Fibroblast of villous mesenchyme (primary cell): ENCODE measurements at regions not wholly inside any gene's neighbourhood (a gene's known extent, or its start where the extent isn't known, plus 50 kb on each side); places are given as distances from the start of the nearest gene placed in this dataset.
"Not testable (repeated sequence)": the region's sequence is repeated elsewhere in the genome, so short reads cannot be mapped to it uniquely, and the experiment has no call there.

ENCODE experiments used
- DNase-seq: peaks from one replicate; pipeline ENCODE4 v3.0.0-alpha.2; 2010; ENCODE audit warnings: low read depth
- H3K4me3 ChIP-seq: 2 replicates; pipeline ENCODE4 v1.5.1; 2011; ENCODE audit warnings: low read depth, mild to moderate bottlenecking, low read length
- CTCF ChIP-seq: IDR thresholded peaks from 2 replicates; pipeline ENCODE4 v1.5.1; 2012; ENCODE audit warnings: low read depth, mild to moderate bottlenecking, low read length; ENCODE audit not compliant: insufficient read depth

GRCh38 chr5:57429513-57430120 lies 53.0 kb downstream of the ACTBL2 start:
- H3K4me3 ChIP-seq, result no peak overlapping the region
- DNase-seq, result no peak

GRCh38 chr5:57429021-57429420 lies 53.6 kb downstream of the ACTBL2 start:
- not testable (repeated sequence) for DNase-seq, H3K4me3 ChIP-seq

More at GRCh38 chr5:57429513-57430120, 53.0 kb downstream of the ACTBL2 start:
- TF ChIP-seq CTCF, result no peak

GRCh38 chr5:57422993-57423392 lies 59.6 kb downstream of the ACTBL2 start:
- no peak for DNase-seq
- TF ChIP-seq CTCF, result no peak
- H3K4me3 ChIP-seq, result no peak overlapping the region

- H3K4me3 ChIP-seq, result no peak overlapping the region
- DNase-seq, result no peak
- no peak for TF ChIP-seq CTCF
These were observed 60.3 kb downstream of the ACTBL2 start for GRCh38 chr5:57422341-57422740.

GRCh38 chr5:57420801-57421200 lies 61.8 kb downstream of the ACTBL2 start:
- no peak for DNase-seq
- H3K4me3 ChIP-seq, result no peak overlapping the region
- no peak for TF ChIP-seq CTCF

- H3K4me3 ChIP-seq, result no peak overlapping the region
- TF ChIP-seq CTCF, result no peak
- no peak for DNase-seq
These were observed 64.6 kb downstream of the ACTBL2 start for GRCh38 chr5:57417971-57418370.

GRCh38 chr5:57417320-57417719 lies 65.3 kb downstream of the ACTBL2 start:
- TF ChIP-seq CTCF, result no peak
- H3K4me3 ChIP-seq, result no peak overlapping the region
- no peak for DNase-seq
